Stimulated activated naive CD8-positive, alpha-beta T cell treated with anti-CD3 and anti-CD28 coated beads, Interleukin-15, Interleukin-2, amounts not matched to agents 100 U/mL and 50 U/mL, for 24 hours (primary cell): ENCODE measurements at regions not wholly inside any gene's neighbourhood (a gene's known extent, or its start where the extent isn't known, plus 50 kb on each side); places are given as distances from the start of the nearest gene placed in this dataset.

Experiments
- ATAC-seq: fragments of 150-1000 bp; cut with Tn5 transposase; one replicate; pipeline ENCODE4 v1.10.0; 2021
- DNase-seq: peaks from one replicate; pipeline ENCODE4 v3.0.0; 2021

- DNase-seq = no peak
Observed at GRCh38 chr14:98489115-98489514, 782.9 kb downstream of the BCL11B start.

GRCh38 chr14:98494582-98494981 is 777.4 kb downstream of the BCL11B start:
- ATAC-seq (peak; percentile 69), DNase-seq (no peak)

More at GRCh38 chr14:98489115-98489514, 782.9 kb downstream of the BCL11B start:
- no peak for ATAC-seq

GRCh38 chr14:98498019-98498885 is 773.7 kb downstream of the BCL11B start:
- ATAC-seq = no peak
- DNase-seq = no peak

GRCh38 chr14:98501335-98501734 is 770.7 kb downstream of the BCL11B start:
- ATAC-seq (no peak), DNase-seq (no peak)

GRCh38 chr14:98501836-98502235 is 770.2 kb downstream of the BCL11B start:
- ATAC-seq = no peak
- no peak for DNase-seq

- no peak for DNase-seq
- no peak for ATAC-seq
Observed at GRCh38 chr14:98503086-98503815, 768.7 kb downstream of the BCL11B start.

GRCh38 chr14:98507264-98507663 is 764.7 kb downstream of the BCL11B start:
- DNase-seq (no peak), ATAC-seq (no peak)

- no peak for DNase-seq
- ATAC-seq = no peak
Observed at GRCh38 chr14:98510392-98510791, 761.6 kb downstream of the BCL11B start.

GRCh38 chr14:98512501-98513251 is 759.3 kb downstream of the BCL11B start:
- ATAC-seq (peak; percentile 17), DNase-seq (no peak)

GRCh38 chr14:98513558-98513957 is 758.4 kb downstream of the BCL11B start:
- ATAC-seq = no peak
- no peak for DNase-seq

GRCh38 chr14:98514016-98514415 is 758.0 kb downstream of the BCL11B start:
- ATAC-seq (peak; percentile 38), DNase-seq (no peak)

- ATAC-seq (no peak), DNase-seq (no peak)
Observed at GRCh38 chr14:98536256-98536655, 735.7 kb downstream of the BCL11B start.

GRCh38 chr14:98542316-98542715 is 729.7 kb downstream of the BCL11B start:
- ATAC-seq (no peak), DNase-seq (no peak)

GRCh38 chr14:98543074-98543473 is 728.9 kb downstream of the BCL11B start:
- DNase-seq (no peak), ATAC-seq (no peak)

- no peak for ATAC-seq
- DNase-seq = no peak
Observed at GRCh38 chr14:98544174-98544573, 727.8 kb downstream of the BCL11B start.

GRCh38 chr14:98545181-98545580 is 726.8 kb downstream of the BCL11B start:
- DNase-seq (no peak), ATAC-seq (no peak)

- ATAC-seq = peak; percentile 83
- peak; percentile 35 for DNase-seq
Observed at GRCh38 chr14:98548071-98548686, 723.8 kb downstream of the BCL11B start.

GRCh38 chr14:98551028-98551427 is 721.0 kb downstream of the BCL11B start:
- no peak for ATAC-seq

GRCh38 chr14:98555440-98555839 is 716.6 kb downstream of the BCL11B start:
- ATAC-seq = no peak
- DNase-seq = no peak

More at GRCh38 chr14:98551028-98551427, 721.0 kb downstream of the BCL11B start:
- DNase-seq = no peak

- no peak for ATAC-seq
- DNase-seq = no peak
Observed at GRCh38 chr14:98564006-98564405, 708.0 kb downstream of the BCL11B start.

- DNase-seq = no peak
- no peak for ATAC-seq
Observed at GRCh38 chr14:98564541-98564940, 707.5 kb downstream of the BCL11B start.

- DNase-seq = no peak
- no peak for ATAC-seq
Observed at GRCh38 chr14:98571104-98571503, 700.9 kb downstream of the BCL11B start.
